Left renal cortex interstitium (tissue), 4 donors: ENCODE measurements at regions not wholly inside any gene's neighbourhood (a gene's known extent, or its start where the extent isn't known, plus 50 kb on each side); places are given as distances from the start of the nearest gene placed in this dataset.
"Not testable (repeated sequence)": the region's sequence is repeated elsewhere in the genome, so short reads cannot be mapped to it uniquely, and the experiment has no call there.

Experiments
- DNase-seq, 4 donors: peaks; one replicate each; pipeline ENCODE4 v3.0.0-alpha.2; 2013; ENCODE audit warnings: low read depth in 4 of 4, low spot score in 2 of 4, missing footprints in 1 of 4

GRCh38 chr6:169020821-169021220, 232.8 kb downstream of the THBS2 start:
- no peak for DNase-seq

- DNase-seq: no peak
Measured at GRCh38 chr6:169019727-169020491, 233.7 kb downstream of the THBS2 start.

GRCh38 chr6:169019111-169019510, 234.5 kb downstream of the THBS2 start:
- no peak for DNase-seq

DNA sequence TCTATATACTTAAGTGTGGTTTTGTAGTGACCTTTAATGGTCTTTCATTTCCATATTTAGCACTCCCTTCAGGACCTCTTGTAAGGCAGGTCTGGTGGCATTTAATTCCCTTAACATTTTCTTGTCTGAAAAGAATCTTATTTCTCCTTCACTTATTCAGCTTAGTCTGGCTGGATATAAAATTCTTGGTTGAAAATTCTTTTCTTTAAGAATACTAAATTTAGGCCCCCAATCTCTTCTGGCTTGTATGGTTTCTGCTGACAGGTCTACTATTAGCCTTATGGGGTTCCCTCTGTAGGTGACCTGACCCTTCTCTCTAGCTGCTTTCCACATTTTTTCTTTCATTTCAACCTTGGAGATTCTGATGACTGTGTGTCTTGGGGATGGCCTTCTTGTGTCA, 236.9 kb downstream of the THBS2 start:
- no peak for DNase-seq

- DNase-seq: no peak
Measured at GRCh38 chr6:169014211-169015197, 239.1 kb downstream of the THBS2 start.

GRCh38 chr6:169009628-169010027, 244.0 kb downstream of the THBS2 start:
- no peak for DNase-seq

- no peak for DNase-seq
Measured at GRCh38 chr6:169008641-169009257, 244.9 kb downstream of the THBS2 start.

GRCh38 chr6:169005166-169005565, 248.5 kb downstream of the THBS2 start:
- DNase-seq: no peak

GRCh38 chr6:169000022-169000421, 253.6 kb downstream of the THBS2 start:
- DNase-seq: no peak

DNA sequence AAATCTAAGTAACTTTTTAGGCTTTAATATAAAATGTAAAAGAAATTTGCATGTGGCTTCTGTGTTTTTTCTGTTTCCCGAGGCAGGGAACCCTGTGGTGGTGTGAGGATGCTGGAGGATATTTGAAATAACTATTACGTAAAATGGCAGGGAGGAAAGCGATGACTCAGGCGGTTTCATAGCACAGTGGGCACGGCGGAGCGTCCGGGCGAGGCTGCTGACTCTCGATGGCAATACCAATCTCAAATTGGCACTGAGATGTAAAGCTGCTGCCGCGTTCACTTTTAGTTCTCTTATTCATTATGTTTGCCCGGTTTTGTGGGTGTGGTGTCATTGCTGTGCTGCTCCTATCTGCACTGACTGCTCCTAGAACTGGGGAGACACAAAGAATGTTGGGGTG, 254.3 kb downstream of the THBS2 start:
- DNase-seq: no peak

DNA sequence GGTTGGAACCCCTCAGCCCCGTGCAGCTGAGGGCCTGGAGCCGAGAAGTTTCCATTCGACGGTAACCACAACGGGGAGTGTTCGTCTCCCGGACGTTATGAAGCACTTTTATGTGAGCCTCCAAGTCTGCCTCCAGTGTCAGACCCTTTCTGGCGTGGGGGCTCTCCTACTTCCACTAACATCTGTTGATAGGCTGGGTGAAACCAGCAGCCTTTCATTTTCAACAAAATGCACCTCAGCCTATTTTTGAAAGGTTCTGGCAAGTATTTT, 257.4 kb downstream of the THBS2 start:
- DNase-seq: no peak

DNA sequence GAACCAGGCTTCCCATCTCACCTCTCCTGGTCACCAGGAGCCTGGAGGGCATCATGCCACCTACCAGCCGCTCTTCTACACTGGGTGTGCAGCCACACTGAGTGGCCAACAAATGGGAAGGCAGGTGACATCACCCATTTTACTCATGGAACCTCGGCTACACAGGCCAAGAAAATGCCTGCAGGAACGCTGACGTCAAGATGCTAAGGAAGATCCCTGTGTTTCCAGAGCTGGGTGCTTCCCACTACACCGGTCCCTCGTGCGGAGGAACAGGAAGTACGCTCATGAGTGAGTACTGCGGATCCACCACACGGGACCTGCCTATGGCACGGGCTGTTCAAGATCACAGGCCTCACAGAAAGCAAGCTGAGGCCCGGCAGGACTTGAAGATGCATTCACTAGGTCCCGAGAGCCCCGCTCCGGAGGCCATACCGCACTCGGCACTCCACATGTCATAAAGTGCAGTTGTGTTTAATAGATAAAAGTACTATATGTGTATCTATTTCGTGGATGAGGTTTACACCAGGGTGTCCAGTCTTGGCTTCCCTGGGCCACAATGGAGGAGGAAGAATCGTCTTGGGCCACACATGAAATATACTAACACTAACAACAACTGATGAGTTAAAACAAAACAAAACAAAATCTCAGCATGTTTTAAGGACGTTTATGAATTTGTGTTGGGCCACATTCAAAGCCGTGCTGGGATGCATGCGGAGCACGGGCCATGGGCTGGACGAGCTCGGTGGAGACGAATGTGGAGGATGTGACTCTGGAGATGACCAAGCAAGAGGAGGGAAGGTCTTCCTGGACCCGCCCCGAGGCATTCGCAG, 257.9 kb downstream of the THBS2 start:
- DNase-seq: no peak

DNA sequence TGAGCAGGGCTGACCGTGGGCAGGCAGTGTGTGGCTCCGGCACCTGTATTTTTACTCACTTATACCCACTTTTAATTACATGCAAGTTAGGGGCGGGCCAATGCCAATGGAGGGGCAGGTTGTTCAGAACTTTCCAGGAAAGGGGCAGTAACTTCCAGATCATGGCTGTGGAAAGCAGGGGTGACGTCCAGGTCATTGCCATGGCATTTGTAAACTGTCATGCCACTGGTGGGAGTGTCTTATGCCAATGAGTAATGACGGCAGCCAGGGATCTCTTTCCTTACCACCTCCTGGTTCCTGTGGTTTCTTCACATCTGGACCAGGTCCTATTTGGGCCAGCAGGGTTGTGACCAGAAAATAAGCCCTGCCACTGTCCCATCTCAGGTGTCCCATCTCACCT, 258.7 kb downstream of the THBS2 start:
- no peak for DNase-seq

DNA sequence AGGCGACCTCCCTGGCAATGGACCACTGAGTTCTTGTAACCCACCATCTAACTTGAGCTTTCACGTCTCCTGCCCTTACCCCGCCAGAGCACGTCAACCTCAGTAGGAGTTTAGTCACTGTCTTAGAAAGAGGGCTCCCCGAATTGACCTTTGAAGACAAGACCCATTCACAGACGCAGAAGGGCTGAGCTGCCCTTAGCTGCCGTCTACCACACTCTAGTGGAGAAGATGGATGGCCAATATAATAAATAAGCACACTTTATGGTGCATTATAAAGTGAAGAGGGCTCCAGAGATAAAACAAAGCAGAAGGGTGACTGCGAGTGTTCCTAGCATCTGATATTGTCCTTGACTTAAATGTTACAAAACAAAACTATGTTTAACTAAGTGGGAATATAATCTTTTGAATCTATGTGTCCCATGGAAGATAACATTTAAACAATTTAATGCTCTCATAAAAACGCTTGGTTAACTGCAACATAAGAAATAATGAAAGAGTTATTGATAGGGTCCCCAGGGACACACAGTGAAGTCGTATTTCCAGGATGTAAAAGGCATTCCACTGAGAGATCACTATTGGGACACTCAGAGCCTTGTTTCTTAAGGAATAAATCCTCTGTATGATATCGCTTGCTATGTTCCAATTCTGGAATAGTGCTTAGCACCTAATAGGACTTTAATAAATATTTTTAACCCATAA, 261.1 kb downstream of the THBS2 start:
- DNase-seq: peak; percentile 18 to 37 (median 29)

DNA sequence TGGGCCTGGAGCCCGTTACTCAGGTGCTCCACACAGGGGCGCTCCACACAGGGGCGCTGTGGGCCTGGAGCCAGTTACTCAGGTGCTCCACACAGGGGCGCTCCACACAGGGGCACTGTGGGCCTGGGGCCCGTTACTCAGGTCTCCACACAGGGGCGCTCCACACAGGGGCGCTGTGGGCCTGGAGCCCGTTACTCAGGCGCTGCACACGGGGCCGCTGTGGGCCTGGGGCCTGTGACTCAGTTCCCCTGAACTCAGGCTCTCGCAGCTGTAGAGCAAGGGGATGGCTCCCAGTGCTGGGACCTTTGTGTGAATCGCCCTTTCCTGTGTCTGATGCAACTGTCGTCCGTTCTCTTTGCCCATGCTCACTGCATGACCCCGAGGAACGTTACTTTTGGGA, 262.0 kb downstream of the THBS2 start:
- not testable (repeated sequence) for DNase-seq

- no peak for DNase-seq
Measured at GRCh38 chr6:168990019-168990751, 263.5 kb downstream of the THBS2 start.

DNA sequence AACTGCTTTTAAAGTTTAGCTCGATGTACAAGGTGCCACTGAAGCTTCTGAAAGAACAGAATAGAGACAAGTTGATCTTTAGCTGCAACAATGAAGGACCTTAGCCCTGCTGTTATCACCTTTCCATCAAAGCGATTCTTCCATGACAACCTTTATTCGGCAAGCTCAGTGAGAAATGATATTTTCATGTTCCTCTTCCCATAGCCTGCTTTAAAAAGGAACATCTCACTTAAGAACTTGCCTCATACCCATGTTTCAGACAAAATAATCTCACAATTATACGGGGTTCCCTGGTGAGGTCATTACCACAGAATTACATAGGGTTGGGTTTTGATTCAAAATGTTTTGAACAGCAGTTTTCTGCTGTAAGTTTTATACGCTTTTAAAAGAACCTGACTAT, 264.2 kb downstream of the THBS2 start:
- DNase-seq: no peak

- no peak for DNase-seq
Measured at GRCh38 chr6:168988801-168989200, 264.8 kb downstream of the THBS2 start.

GRCh38 chr6:168988280-168988679, 265.4 kb downstream of the THBS2 start:
- no peak for DNase-seq
